Posterior cingulate gyrus (tissue), 11 donors: ENCODE measurements at regions not wholly inside any gene's neighbourhood (a gene's known extent, or its start where the extent isn't known, plus 50 kb on each side); places are given as distances from the start of the nearest gene placed in this dataset.
"Not testable (repeated sequence)": the region's sequence is repeated elsewhere in the genome, so short reads cannot be mapped to it uniquely, and the experiment has no call there.

Experiments
- DNase-seq, 10 donors: peaks; one replicate each; pipeline versions ENCODE4 v3.0.0 to v3.0.0-alpha.2; 2020 to 2021; ENCODE audit warnings: mixed read lengths in 3 of 10
- intact Hi-C: fragments of 100-400 bp; cut with DNase I; formaldehyde crosslinking; loops from one replicate; pipeline ENCODE4 v1.15.1; 2023

- no peak for DNase-seq
Measured at GRCh38 chr16:51875834-51876600, 670.9 kb downstream of the TOX3 start.

GRCh38 chr16:51872524-51872923 lies 674.4 kb downstream of the TOX3 start:
- intact Hi-C loops = no loop called here
- DNase-seq = no peak

More at GRCh38 chr16:51875834-51876600, 670.9 kb downstream of the TOX3 start:
- intact Hi-C loops = no loop called here

- intact Hi-C loops = no loop called here
- no peak for DNase-seq
Measured at GRCh38 chr16:51870296-51870854, 676.6 kb downstream of the TOX3 start.

- intact Hi-C loops = no loop called here
- no peak for DNase-seq
Measured at GRCh38 chr16:51869176-51869575, 677.8 kb downstream of the TOX3 start.

GRCh38 chr16:51868631-51869030 lies 678.3 kb downstream of the TOX3 start:
- intact Hi-C loops = no loop called here
- no peak for DNase-seq

- no peak for DNase-seq
- intact Hi-C loops = no loop called here
Measured at GRCh38 chr16:51867386-51868065, 679.4 kb downstream of the TOX3 start.

- DNase-seq = no peak
- intact Hi-C loops = no loop called here
Measured at GRCh38 chr16:51864575-51864974, 682.4 kb downstream of the TOX3 start.

- intact Hi-C loops = no loop called here
- no peak for DNase-seq
Measured at GRCh38 chr16:51854401-51854951, 692.5 kb downstream of the TOX3 start.

- intact Hi-C loops = no loop called here
- no peak for DNase-seq
Measured at GRCh38 chr16:51853586-51853985, 693.4 kb downstream of the TOX3 start.

GRCh38 chr16:51852892-51853291 lies 694.1 kb downstream of the TOX3 start:
- DNase-seq = no peak
- intact Hi-C loops = no loop called here

GRCh38 chr16:51851111-51851510 lies 695.8 kb downstream of the TOX3 start:
- DNase-seq = no peak
- intact Hi-C loops = no loop called here

- no peak for DNase-seq
- intact Hi-C loops = no loop called here
Measured at GRCh38 chr16:51849715-51850114, 697.2 kb downstream of the TOX3 start.

GRCh38 chr16:51845586-51846305 lies 694.7 kb upstream of the SALL1 start:
- intact Hi-C loops = no loop called here
- no peak for DNase-seq

- DNase-seq = no peak
- intact Hi-C loops = no loop called here
Measured at GRCh38 chr16:51839727-51840462, 688.8 kb upstream of the SALL1 start.

- intact Hi-C loops = loop anchor here (5.0 kb wide), 1 partner anchor 447 kb away; no protein-coding TSS in a partner anchor
- no peak for DNase-seq
Measured at GRCh38 chr16:51834794-51835193, 683.7 kb upstream of the SALL1 start.

GRCh38 chr16:51834133-51834532 lies 683.1 kb upstream of the SALL1 start:
- DNase-seq = no peak
- intact Hi-C loops = loop anchor here (5.0 kb wide), 1 partner anchor 447 kb away; no protein-coding TSS in a partner anchor

GRCh38 chr16:51831595-51832367 lies 680.7 kb upstream of the SALL1 start:
- no peak for DNase-seq
- intact Hi-C loops = loop anchor here (5.0 kb wide), 1 partner anchor 444 kb away; no protein-coding TSS in a partner anchor

GRCh38 chr16:51831034-51831433 lies 680.0 kb upstream of the SALL1 start:
- DNase-seq = not testable (repeated sequence)
- intact Hi-C loops = loop anchor here (5.0 kb wide), 1 partner anchor 444 kb away; no protein-coding TSS in a partner anchor

- intact Hi-C loops = no loop called here
- no peak for DNase-seq
Measured at GRCh38 chr16:51825779-51826178, 674.7 kb upstream of the SALL1 start.
